ENCODE measurements at regions not wholly inside any gene's neighbourhood (a gene's known extent, or its start where the extent isn't known, plus 50 kb on each side); places are given as distances from the start of the nearest gene placed in this dataset.

GRCh38 chr20:11852189-11852588, 65.5 kb upstream of the BTBD3 start:
- Mint-ChIP-seq H3K4me1 (ENCODE audit: low read depth) (peaks cover 20% of the 10 kb centered on the region), H3K27ac (ENCODE audit: unreplicated experiment) (no peak overlapping the region), H3K27me3 (ENCODE audit: low read depth) (no peaks in the 10 kb centered on the region), H3K36me3 (ENCODE audit: low read depth) (no peaks in the 10 kb centered on the region), H3K4me3 (ENCODE audit: unreplicated experiment) (no peak overlapping the region), H3K9me3 (ENCODE audit: low read depth) (no peaks in the 10 kb centered on the region)
- DNase-seq (ENCODE audit: low spot score) = no peak
- no peak for TF ChIP-seq CTCF (IDR thresholded peaks at IDR 0.05)

- DNase-seq (ENCODE audit: low spot score) = no peak
- no peak overlapping the region for H3K4me3 Mint-ChIP-seq (ENCODE audit: unreplicated experiment)
- H3K9me3 Mint-ChIP-seq (ENCODE audit: low read depth) = no peaks in the 10 kb centered on the region
- H3K27ac Mint-ChIP-seq (ENCODE audit: unreplicated experiment) = peak overlapping the region; percentile 17
- TF ChIP-seq CTCF (IDR thresholded peaks at IDR 0.05) = no peak
- H3K36me3 Mint-ChIP-seq (ENCODE audit: low read depth) = no peaks in the 10 kb centered on the region
- no peaks in the 10 kb centered on the region for H3K27me3 Mint-ChIP-seq (ENCODE audit: low read depth)
- peaks cover 20% of the 10 kb centered on the region for H3K4me1 Mint-ChIP-seq (ENCODE audit: low read depth)
Measured at GRCh38 chr20:11852811-11853210, 64.9 kb upstream of the BTBD3 start.

GRCh38 chr20:11853359-11853758, 64.3 kb upstream of the BTBD3 start:
- no peaks in the 10 kb centered on the region for H3K27me3 Mint-ChIP-seq (ENCODE audit: low read depth)
- H3K4me1 Mint-ChIP-seq (ENCODE audit: low read depth) = peaks cover 20% of the 10 kb centered on the region
- DNase-seq (ENCODE audit: low spot score) = no peak
- H3K36me3 Mint-ChIP-seq (ENCODE audit: low read depth) = no peaks in the 10 kb centered on the region
- no peak for TF ChIP-seq CTCF (IDR thresholded peaks at IDR 0.05)
- no peaks in the 10 kb centered on the region for H3K9me3 Mint-ChIP-seq (ENCODE audit: low read depth)
- no peak overlapping the region for H3K27ac Mint-ChIP-seq (ENCODE audit: unreplicated experiment)
- no peak overlapping the region for H3K4me3 Mint-ChIP-seq (ENCODE audit: unreplicated experiment)

- DNase-seq (ENCODE audit: low spot score) = no peak
- H3K27me3 Mint-ChIP-seq (ENCODE audit: low read depth) = no peaks in the 10 kb centered on the region
- H3K4me3 Mint-ChIP-seq (ENCODE audit: unreplicated experiment) = no peak overlapping the region
- no peaks in the 10 kb centered on the region for H3K36me3 Mint-ChIP-seq (ENCODE audit: low read depth)
- TF ChIP-seq CTCF (IDR thresholded peaks at IDR 0.05) = no peak
- no peak overlapping the region for H3K27ac Mint-ChIP-seq (ENCODE audit: unreplicated experiment)
- H3K9me3 Mint-ChIP-seq (ENCODE audit: low read depth) = no peaks in the 10 kb centered on the region
- H3K4me1 Mint-ChIP-seq (ENCODE audit: low read depth) = no peaks in the 10 kb centered on the region
Measured at GRCh38 chr20:11861479-11861878, 56.2 kb upstream of the BTBD3 start.

- no peak for DNase-seq (ENCODE audit: low spot score)
- Mint-ChIP-seq H3K27me3 (ENCODE audit: low read depth) (no peaks in the 10 kb centered on the region), H3K9me3 (ENCODE audit: low read depth) (no peaks in the 10 kb centered on the region), H3K4me1 (ENCODE audit: low read depth) (no peaks in the 10 kb centered on the region), H3K36me3 (ENCODE audit: low read depth) (no peaks in the 10 kb centered on the region), H3K4me3 (ENCODE audit: unreplicated experiment) (no peak overlapping the region), H3K27ac (ENCODE audit: unreplicated experiment) (no peak overlapping the region)
- TF ChIP-seq CTCF (IDR thresholded peaks at IDR 0.05) = no peak
Measured at GRCh38 chr20:11867291-11867919, 50.3 kb upstream of the BTBD3 start.
